Embryonic facial prominence (tissue), 1 donor: ENCODE measurements at regions not wholly inside any gene's neighbourhood (a gene's known extent, or its start where the extent isn't known, plus 50 kb on each side); places are given as distances from the start of the nearest gene placed in this dataset.
"Not testable (repeated sequence)": the region's sequence is repeated elsewhere in the genome, so short reads cannot be mapped to it uniquely, and the experiment has no call there.

Experiments used
- DNase-seq: peaks from one replicate; pipeline ENCODE4 v3.0.0-alpha.2; 2016; ENCODE audit errors: extremely low spot score

GRCh38 chr5:96528826-96529474, 95.9 kb upstream of the PCSK1 start:
- no peak for DNase-seq

- DNase-seq: no peak
Observed at GRCh38 chr5:96529559-96529958, 96.5 kb upstream of the PCSK1 start.

DNA sequence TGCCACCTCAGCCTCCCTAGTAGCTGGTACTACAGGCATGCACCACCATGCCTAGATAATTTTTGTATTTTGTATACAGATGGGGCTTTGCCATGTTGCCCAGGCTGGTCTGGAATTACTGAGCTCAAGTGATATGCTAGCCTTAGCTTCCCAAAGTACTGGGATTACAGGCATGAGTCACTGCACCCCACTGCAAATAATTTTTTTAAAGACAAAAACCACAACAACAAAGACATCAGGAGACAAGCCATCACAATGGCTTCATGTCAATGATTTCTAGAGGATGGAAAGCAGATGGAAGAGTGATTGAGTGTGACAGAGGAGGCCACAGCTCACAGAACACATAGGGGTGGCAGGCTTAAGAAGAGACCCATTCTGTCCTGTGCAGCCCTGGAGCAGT, 97.9 kb upstream of the PCSK1 start:
- DNase-seq: no peak

GRCh38 chr5:96533371-96533770, 100.3 kb upstream of the PCSK1 start:
- DNase-seq: no peak

DNA sequence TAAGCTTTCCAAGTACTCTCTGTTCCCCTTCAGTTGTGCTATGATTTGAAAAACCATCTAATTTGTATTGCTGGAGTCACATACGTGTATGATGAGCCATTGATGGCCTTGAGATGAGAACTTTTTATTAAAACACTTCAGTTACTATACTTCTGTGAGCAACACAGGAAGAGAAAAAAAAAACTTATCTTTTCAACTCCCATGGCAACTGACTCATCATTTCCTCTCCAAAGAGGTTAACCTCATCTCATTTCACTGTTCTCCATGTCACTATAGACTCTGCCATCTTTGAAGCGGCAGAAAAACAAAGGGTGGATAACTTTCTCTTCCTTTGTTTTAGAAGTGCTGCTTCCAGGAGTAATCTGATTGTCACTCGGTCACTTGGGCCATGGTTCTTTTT, 104.3 kb upstream of the PCSK1 start:
- DNase-seq: no peak

DNA sequence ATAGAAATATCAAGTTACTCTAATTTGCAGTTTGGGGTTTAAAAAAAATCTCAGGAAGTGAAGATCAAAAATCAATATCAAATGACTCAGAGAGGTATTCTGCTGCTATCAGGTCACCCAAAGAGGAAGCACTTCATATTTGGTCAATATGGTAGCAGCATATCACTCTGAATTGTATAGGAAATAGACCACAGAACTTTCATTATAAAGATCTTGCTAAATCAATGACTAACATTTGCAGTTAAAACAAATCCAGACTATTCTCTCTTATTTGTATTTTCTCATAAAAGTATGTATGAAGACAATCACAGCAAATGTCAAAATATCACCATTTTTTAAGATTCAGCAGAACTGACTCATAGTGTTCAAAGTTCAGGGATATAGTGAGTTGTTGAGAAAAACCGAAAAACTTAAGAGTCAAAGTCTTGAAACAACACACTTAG, 105.8 kb upstream of the PCSK1 start:
- DNase-seq: no peak

- no peak for DNase-seq
Observed at GRCh38 chr5:96546120-96546519, 113.1 kb upstream of the PCSK1 start.

DNA sequence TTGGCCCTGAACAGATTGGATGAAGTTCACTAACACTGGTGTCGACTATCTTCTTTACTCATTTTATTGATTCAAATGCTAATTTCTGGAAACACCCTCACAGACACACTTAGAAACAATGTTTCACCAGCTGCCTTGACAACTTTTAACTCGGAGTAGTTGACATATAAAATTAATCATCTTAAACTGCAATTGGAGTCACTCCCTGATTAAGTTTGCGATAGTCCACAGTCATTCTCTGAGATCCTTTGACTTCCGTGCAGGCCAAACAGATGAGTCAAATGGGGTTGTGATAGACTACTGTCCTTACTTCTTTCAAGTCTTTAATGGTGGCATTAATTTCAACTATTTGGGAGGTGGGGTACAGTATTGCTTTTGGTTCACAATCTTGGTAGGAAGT, 114.4 kb upstream of the PCSK1 start:
- no peak for DNase-seq

GRCh38 chr5:96548905-96549304, 113.3 kb upstream of the CAST start:
- no peak for DNase-seq

DNA sequence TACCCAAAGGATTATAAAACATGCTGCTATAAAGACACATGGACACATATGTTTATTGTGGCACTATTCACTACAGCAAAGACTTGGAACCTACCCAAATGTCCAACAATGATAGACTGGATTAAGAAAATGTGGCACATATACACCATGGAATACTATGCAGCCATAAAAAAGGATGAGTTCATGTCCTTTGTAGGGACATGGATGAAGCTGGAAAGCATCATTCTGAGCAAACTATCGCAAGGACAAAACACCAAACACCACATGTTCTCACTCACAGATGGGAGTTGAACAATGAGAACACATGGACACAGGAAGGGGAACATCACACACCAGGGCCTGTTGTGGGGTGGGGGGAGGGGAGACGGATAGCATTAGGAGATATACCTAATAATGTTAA, 101.3 kb upstream of the CAST start:
- not testable (repeated sequence) for DNase-seq

DNA sequence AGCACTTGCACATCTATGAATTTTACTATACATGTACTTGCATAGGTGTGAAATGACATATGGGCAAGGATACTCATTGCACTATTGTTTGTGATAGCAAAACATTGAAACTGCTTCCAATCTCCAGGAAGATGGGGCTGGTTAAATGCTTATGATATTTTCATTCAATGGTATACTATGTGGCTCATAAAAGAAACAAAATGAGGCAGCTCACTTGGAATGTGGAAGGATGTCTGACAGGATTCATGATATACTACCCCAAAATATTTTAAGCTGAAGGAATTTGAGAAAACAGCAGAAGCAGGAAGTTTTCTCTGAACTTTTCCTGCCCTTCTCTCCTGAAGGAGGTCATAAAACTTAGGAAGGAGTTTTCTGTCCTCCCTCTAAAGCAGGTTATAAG, 99.6 kb upstream of the CAST start:
- no peak for DNase-seq

GRCh38 chr5:96563816-96564215, 98.4 kb upstream of the CAST start:
- no peak for DNase-seq

DNA sequence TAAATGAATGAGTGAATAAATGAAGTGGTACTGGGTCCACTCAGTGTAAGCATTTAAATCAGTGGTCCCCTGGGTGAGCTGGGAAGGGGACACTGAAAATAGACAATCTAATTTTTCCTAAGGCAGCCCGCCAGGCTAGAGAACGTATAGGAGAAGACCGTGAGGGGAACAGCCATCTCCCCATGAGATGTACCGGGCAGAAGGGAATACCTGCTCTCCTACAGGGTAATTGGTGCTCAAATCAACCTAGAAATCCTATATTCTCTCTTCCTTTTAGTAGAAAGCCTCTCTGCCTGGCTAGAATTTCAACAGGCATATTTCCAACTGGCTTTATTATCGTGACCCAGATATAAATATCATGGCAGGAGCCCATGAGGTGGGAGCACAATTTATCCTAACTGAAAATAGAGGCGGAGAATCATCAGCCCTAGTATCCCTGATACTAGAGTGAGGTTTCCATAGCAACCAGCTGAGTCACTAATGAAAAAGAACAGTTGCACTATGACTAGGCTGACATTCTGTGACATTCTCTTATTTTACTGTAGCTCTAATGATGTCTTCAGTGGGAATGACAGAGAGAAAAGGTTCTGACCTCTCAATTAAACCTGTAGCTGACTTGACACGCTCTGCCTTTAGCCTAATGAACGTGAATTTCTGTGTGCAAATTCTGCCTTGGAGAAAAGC, 96.5 kb upstream of the CAST start:
- DNase-seq: no peak

- no peak for DNase-seq
Observed at GRCh38 chr5:96566833-96567587, 95.2 kb upstream of the CAST start.

- no peak for DNase-seq
Observed at GRCh38 chr5:96569332-96569731, 92.8 kb upstream of the CAST start.

DNA sequence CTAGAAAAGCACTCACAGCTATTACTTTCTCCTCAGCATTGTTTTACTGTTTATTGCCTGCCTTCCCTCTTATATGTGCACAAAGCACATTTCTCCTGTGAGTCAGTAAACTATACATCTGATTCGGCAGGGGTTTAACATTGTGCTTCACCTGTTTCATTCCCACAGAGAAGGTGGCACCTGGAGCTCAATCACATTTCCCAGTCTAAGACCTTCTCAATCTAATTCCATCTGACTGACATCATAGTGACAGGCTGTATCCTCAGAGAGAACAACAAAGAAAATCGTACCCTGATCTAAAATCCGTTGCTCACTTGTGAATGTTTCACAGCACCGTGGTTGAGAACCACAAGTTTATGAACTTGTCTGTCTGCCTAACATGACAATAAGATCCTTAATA, 92.4 kb upstream of the CAST start:
- no peak for DNase-seq

DNA sequence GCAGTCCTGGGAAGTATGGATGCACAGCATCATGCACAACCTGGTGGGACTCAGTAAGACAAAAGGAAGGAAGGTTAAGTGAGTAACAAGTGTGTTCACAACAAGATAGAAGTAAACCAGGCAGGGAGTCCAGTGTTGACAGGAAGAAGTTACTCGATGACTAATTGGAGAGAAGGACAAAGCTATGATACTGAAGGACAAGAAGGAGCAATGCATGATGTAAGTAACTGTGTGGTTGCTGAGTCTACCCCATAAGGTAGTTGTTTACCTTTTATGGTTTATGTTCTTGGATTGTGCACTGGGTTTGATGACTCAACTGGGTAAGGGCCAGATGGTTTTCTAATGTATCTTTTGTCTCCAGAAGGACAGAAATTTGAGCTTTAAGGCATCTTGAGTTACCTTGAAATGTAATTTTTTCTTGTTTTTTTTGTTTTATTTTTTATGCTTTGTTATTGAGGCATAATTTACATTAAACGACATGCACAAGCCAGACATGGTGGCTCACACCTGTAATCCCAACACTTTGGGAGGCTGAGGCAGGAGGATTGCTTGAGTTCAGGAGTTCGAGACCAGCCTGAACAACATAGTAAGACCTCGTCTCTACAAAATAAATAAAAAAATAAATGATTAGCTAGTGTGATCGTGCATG, 89.2 kb upstream of the CAST start:
- DNase-seq: no peak

DNA sequence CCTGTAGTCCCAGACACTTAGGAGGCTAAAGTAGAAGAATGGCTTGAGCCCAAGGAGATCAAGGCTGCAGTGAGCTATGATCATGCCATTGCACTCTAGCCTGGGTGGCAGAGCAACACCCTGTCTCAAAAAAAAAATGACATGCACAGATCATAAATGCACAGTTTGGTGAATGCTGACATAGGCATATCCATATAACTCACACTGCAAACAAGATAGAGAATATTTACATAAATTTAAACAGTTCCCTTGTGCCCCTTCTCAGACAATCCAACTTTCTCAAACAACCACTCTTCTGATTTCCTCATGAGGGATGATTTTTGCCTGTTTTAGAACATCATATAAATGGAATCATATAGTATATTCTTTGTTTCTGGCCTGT, 88.7 kb upstream of the CAST start:
- DNase-seq: no peak

- no peak for DNase-seq
Observed at GRCh38 chr5:96576876-96577275, 85.3 kb upstream of the CAST start.

- DNase-seq: no peak
Observed at GRCh38 chr5:96577909-96578308, 84.3 kb upstream of the CAST start.

DNA sequence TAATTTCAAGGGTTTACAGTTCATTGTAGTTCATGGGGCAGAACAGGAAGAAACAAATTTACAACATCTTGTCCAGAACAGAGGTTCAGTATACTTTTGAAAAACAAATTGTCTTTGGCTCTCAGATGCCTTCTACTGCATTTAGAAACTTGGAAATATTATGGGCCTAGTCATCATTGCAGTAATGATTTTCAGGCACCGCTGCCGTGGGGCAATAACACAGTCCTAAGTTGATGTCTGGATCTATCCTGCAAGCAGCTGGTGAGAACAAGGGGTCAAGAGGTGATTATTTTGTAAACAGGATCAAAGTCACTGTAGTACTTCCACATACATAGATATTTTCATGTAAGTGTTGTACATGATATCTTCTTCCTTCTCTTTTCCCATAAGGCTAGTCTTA, 82.5 kb upstream of the CAST start:
- DNase-seq: no peak

- no peak for DNase-seq
Observed at GRCh38 chr5:96582343-96582742, 79.8 kb upstream of the CAST start.

GRCh38 chr5:96584712-96585111, 77.5 kb upstream of the CAST start:
- no peak for DNase-seq
